ENCODE measurements at regions not wholly inside any gene's neighbourhood (a gene's known extent, or its start where the extent isn't known, plus 50 kb on each side); places are given as distances from the start of the nearest gene placed in this dataset.

- TF ChIP-seq CTCF (IDR thresholded peaks at IDR 0.05) (no peak), POLR2A (IDR thresholded peaks at IDR 0.05) (no peak)
These were observed 284.2 kb downstream of the RCHY1 start for GRCh38 chr4:75229806-75230570.

All from heart left ventricle (tissue), 13 donors.